ENCODE measurements at regions not wholly inside any gene's neighbourhood (a gene's known extent, or its start where the extent isn't known, plus 50 kb on each side); places are given as distances from the start of the nearest gene placed in this dataset.

DNA sequence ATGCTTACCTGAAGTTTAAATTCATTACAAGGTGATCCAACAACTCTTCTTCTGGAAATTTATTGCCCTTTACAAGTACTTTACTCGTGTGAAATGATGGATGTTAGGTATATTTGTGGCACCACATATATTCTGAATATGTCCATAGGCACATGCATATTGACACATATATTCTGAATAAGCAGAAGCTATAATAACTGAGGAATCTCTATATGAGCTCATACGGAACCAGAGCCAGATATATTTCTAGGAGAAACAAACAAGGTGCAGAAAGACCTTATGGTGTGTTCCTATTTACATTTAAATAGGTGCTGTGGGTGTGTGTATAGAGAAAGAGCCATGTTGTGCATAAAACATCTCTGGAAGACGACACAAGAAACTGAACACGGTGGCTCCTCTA lies 456.1 kb upstream of the NPVF start:
- Histone ChIP-seq H3K9me3 (replicated peaks) (no peaks in the 10 kb centered on the region), H3K4me1 (no peaks in the 10 kb centered on the region), H3K27me3 (ENCODE audit: low read depth) (peaks cover 7% of the 10 kb centered on the region), H3K36me3 (no peaks in the 10 kb centered on the region), H3K4me3 (no peak overlapping the region), H3K27ac (replicated peaks) (no peak overlapping the region)
- TF ChIP-seq, protein P1, sequence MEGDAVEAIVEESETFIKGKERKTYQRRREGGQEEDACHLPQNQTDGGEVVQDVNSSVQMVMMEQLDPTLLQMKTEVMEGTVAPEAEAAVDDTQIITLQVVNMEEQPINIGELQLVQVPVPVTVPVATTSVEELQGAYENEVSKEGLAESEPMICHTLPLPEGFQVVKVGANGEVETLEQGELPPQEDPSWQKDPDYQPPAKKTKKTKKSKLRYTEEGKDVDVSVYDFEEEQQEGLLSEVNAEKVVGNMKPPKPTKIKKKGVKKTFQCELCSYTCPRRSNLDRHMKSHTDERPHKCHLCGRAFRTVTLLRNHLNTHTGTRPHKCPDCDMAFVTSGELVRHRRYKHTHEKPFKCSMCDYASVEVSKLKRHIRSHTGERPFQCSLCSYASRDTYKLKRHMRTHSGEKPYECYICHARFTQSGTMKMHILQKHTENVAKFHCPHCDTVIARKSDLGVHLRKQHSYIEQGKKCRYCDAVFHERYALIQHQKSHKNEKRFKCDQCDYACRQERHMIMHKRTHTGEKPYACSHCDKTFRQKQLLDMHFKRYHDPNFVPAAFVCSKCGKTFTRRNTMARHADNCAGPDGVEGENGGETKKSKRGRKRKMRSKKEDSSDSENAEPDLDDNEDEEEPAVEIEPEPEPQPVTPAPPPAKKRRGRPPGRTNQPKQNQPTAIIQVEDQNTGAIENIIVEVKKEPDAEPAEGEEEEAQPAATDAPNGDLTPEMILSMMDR (IDR thresholded peaks at IDR 0.05; ENCODE audit: borderline replicate concordance), result no peak
- DNase-seq, result no peak
- intact Hi-C loops (cut with micrococcal nuclease), result no loop called here

DNA sequence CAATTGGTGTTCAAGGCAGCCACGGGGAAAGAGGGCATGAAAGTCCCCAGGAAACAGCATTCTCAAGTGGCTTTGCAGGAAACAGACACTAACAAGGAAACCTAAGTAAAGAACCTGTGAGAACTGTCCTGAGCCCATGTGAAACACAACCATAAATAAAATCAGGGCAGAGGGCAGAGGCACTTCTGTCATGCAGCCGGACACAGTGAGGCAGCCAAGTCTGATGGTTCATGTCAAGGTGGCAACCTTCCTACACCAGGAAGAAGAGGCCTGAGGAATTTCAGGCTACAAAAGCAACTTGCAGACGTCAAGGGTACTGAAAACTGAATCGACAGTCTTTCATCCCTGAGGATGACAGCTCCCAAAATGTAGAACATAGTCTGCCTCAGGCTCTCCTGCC lies 458.2 kb upstream of the NPVF start:
- Histone ChIP-seq H3K9me3 (replicated peaks) (no peaks in the 10 kb centered on the region), H3K4me3 (no peak overlapping the region), H3K4me1 (no peaks in the 10 kb centered on the region), H3K27me3 (ENCODE audit: low read depth) (peaks cover 7% of the 10 kb centered on the region), H3K27ac (replicated peaks) (no peak overlapping the region), H3K36me3 (no peaks in the 10 kb centered on the region)
- DNase-seq, result no peak
- TF ChIP-seq, protein P1 (IDR thresholded peaks at IDR 0.05; ENCODE audit: borderline replicate concordance), result no peak
- intact Hi-C loops (cut with micrococcal nuclease), result no loop called here

DNA sequence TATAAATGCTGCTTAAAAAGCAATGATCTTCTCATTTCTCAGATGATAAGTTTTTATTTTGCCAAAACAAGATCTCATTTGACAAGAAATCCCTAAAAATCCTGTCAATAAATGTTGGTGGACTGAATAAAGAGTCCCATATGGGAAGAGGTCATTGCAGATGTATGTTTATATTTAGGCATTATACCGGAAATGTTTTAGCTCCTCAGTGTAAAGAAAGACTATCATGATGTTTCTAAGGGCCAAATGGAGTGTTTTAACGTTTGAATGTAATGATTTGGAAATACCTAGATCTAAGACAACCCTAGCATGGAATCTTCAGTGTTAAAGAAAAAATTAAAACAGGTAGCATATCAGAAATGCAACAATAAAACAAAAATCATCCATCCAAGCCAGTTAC lies 457.8 kb upstream of the NFE2L3 start:
- no peak for DNase-seq
- TF ChIP-seq, protein P1 (IDR thresholded peaks at IDR 0.05; ENCODE audit: borderline replicate concordance), result no peak
- Histone ChIP-seq H3K36me3 (no peaks in the 10 kb centered on the region), H3K27ac (replicated peaks) (peak overlapping the region; percentile 78), H3K4me1 (peaks cover 5% of the 10 kb centered on the region), H3K4me3 (no peak overlapping the region), H3K9me3 (replicated peaks) (no peaks in the 10 kb centered on the region), H3K27me3 (ENCODE audit: low read depth) (no peaks in the 10 kb centered on the region)
- intact Hi-C loops (cut with micrococcal nuclease), result no loop called here

DNA sequence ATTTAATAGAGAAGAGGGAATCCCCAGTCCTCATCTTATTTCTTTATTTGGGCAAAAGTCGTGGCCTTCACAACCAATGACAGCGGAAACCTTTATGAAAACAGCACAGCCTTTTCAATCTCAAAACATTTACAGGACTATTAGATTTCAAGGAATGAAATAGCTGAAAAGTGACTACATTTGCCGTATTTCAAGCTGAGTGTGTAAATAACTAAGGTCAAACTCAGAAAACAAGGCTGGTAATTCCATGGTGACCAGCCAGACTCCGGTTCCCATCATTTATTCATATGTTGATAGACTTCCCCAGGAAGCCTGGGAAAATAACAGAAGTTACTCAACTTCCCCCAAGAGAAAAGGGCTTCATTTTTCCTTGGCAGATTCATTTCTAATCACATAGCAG lies 457.3 kb upstream of the NFE2L3 start:
- TF ChIP-seq, protein P1 (IDR thresholded peaks at IDR 0.05; ENCODE audit: borderline replicate concordance), result no peak
- no peak for DNase-seq
- no peaks in the 10 kb centered on the region for H3K9me3 ChIP-seq (replicated peaks)
- H3K27ac ChIP-seq (replicated peaks), result peak overlapping the region; percentile 78
- no peaks in the 10 kb centered on the region for H3K36me3 ChIP-seq
- H3K4me3 ChIP-seq, result no peak overlapping the region
- H3K4me1 ChIP-seq, result peaks cover 5% of the 10 kb centered on the region
- intact Hi-C loops (cut with micrococcal nuclease), result no loop called here
- no peaks in the 10 kb centered on the region for H3K27me3 ChIP-seq (ENCODE audit: low read depth)

- DNase-seq, result no peak
- Histone ChIP-seq H3K27ac (replicated peaks) (no peak overlapping the region), H3K36me3 (no peaks in the 10 kb centered on the region), H3K4me3 (no peak overlapping the region), H3K4me1 (peaks cover 5% of the 10 kb centered on the region), H3K27me3 (ENCODE audit: low read depth) (no peaks in the 10 kb centered on the region), H3K9me3 (replicated peaks) (peaks cover 3% of the 10 kb centered on the region)
- TF ChIP-seq, protein P1 (IDR thresholded peaks at IDR 0.05; ENCODE audit: borderline replicate concordance), result no peak
- intact Hi-C loops (cut with micrococcal nuclease), result no loop called here
These were observed 455.4 kb upstream of the NFE2L3 start for GRCh38 chr7:25696571-25696970.

All from left ventricle myocardium inferior (tissue), 1 donor.